EH (cell line): ENCODE measurements at regions not wholly inside any gene's neighbourhood (a gene's known extent, or its start where the extent isn't known, plus 50 kb on each side); places are given as distances from the start of the nearest gene placed in this dataset.

Experiments
- DNase-seq: peaks from one replicate; pipeline ENCODE4 v3.0.0-alpha.2; 2015; ENCODE audit warnings: low read depth

DNA sequence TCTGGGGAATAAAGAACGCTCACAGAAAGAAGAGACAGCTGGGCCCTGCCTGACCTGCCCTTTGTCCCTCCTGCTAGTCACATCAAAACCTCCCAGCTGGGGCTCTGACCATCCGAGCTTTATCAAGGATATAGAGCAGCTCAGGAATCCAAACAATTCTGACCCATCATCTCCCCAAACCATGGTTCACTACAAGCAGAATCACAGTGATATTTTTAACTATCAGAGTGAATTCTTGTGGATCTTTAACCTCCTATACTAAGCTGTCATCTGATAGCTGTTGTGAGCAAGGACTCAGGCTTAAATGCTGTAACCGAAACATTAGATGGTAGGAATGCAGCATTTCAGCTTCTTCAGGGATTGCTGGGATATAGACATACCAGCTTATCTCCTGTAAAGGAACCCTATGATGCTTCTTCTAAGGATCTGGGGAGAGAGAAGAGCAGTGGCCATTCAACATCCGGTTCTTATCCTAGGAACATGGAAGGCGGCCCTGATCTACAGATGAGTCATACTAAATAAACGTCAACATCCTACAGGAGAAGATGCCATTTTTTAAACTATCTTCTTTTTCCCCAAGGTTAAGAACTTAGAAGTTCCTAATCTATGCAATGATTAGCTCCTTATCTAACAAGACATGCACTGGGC lies 84.7 kb upstream of the AKIP1 start:
- peak; percentile 96 for DNase-seq

GRCh38 chr11:8826901-8827560 lies 84.0 kb upstream of the AKIP1 start:
- DNase-seq = peak; percentile 39

DNA sequence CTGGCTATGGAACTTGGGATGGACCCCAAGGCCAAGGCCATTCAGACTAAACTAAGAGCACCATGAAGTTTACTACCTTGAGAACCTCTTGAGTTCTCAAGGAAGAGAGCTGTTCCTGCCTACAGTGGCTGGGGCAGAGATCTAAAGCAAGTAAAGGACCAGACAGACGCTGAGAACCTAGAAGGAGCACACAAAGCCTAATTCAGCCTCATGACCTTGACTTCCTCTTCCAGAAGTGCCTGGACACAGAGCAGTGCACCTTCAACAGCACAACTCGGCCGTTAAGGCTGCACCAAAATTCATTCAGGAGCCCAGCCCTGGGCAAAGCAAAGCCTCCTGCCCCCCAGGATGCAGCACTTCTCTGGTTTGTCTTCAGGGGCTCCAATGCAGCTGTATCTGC lies 82.9 kb upstream of the AKIP1 start:
- DNase-seq = no peak

GRCh38 chr11:8828580-8829361 lies 82.2 kb upstream of the AKIP1 start:
- peak; percentile 38 for DNase-seq

DNA sequence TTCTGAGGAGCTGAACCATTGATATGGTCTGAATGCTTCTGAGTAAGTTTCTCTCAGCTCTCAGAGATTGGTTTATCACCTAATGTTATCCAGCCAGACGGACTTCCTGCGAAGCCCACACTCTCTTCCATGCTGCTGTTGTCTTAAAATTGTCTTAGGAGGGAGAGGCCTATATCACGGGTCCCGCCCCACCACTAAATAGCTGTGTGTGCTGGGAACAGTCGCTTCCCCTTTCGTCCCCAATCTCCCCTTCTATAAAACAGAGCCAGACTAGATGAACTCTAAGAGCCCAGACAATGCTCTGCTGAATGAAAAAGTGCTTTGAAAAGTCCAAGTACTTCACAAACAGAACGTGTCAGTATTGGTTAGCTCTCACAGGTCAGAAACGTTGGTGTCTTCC lies 81.4 kb upstream of the AKIP1 start:
- DNase-seq = no peak

DNA sequence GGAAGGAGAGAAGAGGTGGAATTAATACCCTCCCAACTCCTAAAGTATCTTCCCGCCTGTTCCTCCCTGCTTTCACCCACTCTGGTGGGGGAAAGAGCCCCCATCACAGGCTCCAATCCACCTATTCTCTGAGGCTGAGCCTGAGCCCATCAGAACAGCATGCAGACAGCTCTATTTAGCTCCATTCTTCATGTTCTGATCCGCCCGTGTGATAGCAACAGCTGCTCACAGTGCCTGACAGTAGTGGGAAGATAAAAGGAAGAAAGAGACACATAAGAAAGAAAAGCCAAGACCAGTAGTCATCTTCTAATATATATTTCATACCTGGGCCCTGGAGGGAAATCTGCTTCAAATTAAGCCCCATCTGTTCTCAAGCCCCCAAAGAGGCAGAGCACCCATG lies 80.3 kb upstream of the AKIP1 start:
- DNase-seq = no peak

- DNase-seq = no peak
These were observed 79.1 kb upstream of the AKIP1 start for GRCh38 chr11:8831861-8832260.

DNA sequence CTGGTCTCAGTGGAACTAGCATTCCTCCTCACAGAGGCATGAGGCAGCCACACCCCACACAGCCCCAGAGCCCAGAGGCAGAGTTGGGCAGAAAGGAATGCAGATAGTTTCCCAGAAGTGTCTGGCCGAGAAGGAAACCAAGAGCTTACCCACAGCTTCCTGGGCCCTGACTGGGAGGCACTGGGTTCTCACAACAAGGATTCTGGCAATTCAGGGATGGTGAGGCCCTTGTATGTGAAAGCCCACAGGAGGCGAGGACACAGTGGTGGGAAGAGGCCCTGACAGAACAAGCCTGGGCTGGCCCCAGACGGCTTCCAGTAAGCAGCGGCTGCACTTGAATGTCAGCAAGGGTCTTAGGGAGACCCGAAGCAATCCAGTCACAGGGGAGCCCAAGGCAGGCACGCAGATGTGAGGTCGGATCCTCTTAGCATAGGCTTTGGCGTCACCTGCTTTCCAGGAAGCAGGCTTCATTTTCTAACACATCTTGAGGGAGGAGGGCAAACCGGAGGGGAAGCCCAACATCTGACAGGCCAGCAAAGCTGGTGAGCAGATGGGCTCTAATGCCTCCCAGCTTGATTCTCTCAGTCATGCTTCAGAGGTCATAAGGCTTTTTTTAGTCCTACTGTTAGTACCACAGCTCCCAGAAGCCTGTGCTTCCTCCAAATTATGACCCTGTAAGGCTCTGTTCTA lies 78.3 kb upstream of the AKIP1 start:
- DNase-seq = peak; percentile 94

DNA sequence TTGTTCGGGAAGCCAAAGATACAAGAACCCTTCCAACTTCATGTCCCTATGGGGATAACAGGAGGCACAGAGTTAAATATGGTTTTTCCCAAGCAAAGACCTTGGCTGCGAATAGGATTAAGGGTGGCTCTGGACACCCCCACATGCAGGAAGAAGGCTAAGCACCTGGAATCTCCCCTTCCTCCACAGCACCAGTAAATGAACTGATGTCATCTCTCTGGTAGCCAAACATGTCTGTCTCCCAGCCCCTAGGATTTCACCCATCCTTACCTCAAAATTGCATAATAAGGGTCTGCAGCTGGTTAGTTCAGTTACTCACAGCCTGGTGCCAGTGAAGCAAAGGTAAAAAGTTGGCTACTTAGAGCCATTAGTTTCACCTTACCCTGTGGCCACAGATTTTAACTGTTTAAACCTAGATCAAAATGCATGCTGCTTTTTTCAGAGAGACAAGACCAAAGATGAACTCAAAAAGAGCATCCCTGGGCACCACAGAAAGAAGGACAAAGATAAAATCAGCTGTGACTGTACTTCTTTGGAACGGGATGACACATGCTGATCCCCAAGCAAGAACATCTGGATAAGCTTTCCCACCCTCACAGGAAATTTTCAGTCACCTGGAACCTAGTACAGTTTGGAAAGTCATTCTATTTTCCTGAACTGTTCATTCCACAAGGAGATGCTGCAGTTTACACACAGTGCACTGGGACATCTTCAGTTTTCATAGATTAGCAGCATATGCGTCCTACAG lies 77.2 kb upstream of the AKIP1 start:
- DNase-seq = peak; percentile 67

DNA sequence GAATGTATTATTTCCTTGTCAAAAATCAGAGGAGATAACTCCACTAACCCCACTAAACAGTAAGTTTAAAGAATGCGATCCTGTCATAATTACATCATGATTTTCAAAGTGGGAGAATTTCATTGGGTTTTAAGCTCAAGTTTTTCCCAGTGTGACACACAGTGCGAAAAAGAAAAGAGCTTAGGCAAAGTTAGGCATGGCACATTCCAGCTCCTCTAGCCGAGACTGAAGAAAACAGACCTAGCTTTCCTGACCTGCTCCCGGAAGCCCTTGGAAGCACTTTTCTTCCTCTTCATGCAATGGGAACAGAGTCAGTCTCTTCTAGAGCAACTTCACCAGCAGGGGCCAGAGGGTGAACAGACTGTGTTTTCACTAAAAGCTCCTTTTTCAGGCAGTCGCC lies 76.6 kb upstream of the AKIP1 start:
- DNase-seq = peak; percentile 73

DNA sequence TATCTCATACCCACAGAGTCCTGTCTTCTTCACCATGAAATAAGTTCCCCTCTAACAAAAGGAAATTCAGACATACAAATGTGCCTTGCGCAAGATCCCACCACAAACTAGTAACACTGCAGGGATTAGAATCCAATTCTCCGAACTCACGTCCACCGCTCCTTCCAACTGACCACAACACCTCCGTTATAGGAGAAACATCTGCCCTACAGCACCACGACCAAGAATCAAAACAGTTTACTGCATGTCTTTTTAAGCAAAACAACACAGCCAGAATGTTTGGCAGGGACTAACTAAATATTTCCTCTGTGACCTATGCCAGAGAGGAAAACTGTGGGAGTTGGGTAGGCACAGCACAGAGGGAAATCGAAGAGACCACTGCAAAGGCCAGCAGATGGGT lies 72.7 kb upstream of the AKIP1 start:
- DNase-seq = peak; percentile 97

DNA sequence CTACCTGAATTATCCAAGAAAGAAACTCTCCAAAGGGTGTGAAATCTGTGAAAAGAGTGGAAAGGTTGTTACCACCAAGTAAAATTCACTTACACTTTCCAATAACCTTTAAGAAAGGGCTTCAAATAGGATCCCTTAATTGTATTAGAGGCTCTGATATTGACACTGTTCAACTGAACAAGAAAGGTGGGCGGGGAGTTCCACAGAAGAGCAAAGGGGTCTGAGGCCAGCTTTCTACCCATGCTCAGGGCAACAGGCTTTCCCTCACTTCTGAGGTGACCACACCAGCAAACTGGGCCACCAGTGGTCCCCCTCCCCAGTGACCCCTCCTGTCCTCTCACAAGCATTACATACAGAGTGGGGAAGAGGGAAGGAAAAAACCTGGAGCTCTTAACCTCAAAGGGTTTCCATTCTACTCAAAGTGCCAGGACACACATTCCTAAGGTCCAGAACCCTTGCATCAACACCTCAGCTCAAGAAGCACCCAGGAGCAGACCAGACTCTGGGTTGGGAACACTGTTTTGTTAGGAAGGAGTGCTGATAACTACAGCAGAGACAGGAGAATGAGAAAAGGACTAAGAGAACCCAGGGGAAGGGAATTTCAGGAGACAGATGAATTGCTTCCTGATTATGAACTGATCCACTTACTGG lies 71.6 kb upstream of the AKIP1 start:
- peak; percentile 28 for DNase-seq

- peak; percentile 41 for DNase-seq
These were observed 70.7 kb upstream of the AKIP1 start for GRCh38 chr11:8839957-8840945.

DNA sequence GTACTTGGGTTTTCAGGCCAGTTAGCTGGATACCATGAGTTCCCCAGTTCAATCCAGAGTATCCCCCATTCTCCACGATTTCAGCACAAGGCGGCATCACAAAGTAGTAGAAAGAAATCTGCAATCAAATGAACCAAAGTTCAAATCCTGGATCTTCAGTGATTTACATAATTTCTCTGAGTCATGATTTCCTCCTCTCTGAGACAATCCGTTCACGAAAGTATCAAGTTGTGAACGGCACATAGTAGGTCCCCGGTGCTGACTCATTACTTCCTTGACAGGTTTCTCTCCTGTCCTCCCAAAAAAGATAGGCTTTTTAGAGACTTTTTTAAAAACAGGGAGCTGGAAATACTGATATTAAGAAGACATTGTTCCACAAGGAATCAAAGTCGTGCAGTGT lies 69.1 kb upstream of the AKIP1 start:
- no peak for DNase-seq

DNA sequence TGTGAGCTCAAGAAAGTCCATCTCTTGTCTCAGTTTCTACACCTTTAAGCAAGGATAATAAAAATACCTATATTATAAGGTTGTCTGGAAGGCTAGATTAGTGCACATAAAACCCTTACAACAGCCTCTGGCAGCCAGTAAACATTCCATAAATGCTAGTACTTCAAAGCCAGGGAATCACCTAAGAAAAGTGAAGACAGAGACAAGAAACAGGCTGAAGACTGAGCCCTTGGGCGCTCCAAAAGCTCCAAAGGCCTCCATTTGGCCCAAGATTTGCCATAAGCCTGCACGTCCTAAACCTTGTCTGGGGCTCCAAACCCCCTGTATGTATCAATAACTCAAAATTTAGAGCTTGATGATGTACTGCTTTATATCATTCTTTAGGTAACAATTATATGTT lies 52.2 kb upstream of the AKIP1 start:
- no peak for DNase-seq
